K562 (cell line): ENCODE measurements at regions not wholly inside any gene's neighbourhood (a gene's known extent, or its start where the extent isn't known, plus 50 kb on each side); places are given as distances from the start of the nearest gene placed in this dataset.

Experiments
- ATAC-seq: fragments of 200-7000 bp; cut with Tn5 transposase; 3 replicates; pipeline ENCODE4 v1.9.1; 2020; ENCODE audit warnings: moderate library complexity
- BruUV-seq: library from RNA; stranded (reverse); fragments of 400-500 nt; replicated peaks from 2 replicates; lab custom pipeline; 2021; lab: Mats Ljungman, UMichigan
- CTCF ChIA-PET: fragments of 300-600 bp; formaldehyde crosslinking; extraction: SDS; loops from one replicate; lab custom pipeline; 2021; ENCODE audit warnings: low intra/inter-chr PET ratio; lab: Yijun Ruan, JAX
- POLR2A ChIA-PET: fragments of 300-600, 350-650 bp; sonication (Branson Sonifier 250); formaldehyde crosslinking; extraction: SDS; loops from one replicate; lab custom pipeline; 2021; ENCODE audit warnings: antibody characterized with exemption, inconsistent platforms; lab: Yijun Ruan, JAX
- DNase-seq, 4 experiments: peaks; one replicate each; pipeline versions ENCODE4 v3.0.0 to v3.0.0-alpha.2; 2011 to 2018; ENCODE audit warnings: low spot score in 3 of 4, mixed read lengths in 3 of 4; ENCODE audit errors: extremely low read depth in 1 of 4
- FAIRE-seq: peaks from 2 replicates; lab custom pipeline; 2011; peaks lifted over from hg19 to GRCh38; lab: Jason Lieb, UNC
- H2AFZ ChIP-seq: 2 replicates; pipeline ENCODE4 v1.6.0; 2011; ENCODE audit warnings: low read depth, low read length, control low read depth, inconsistent platforms
- H3K27ac ChIP-seq: fragments of 200-600 bp; 3 replicates; pipeline ENCODE4 v1.8.0; 2011; ENCODE audit warnings: low read depth, mild to moderate bottlenecking, control low read depth, inconsistent platforms, low read length, moderate library complexity, mixed read lengths; ENCODE audit errors: extremely low read depth
- H3K27me3 ChIP-seq, 2 experiments: fragments of 300-600 bp in 1 of 2; 2 replicates in 1 of 2; 3 replicates in 1 of 2; pipeline versions ENCODE4 v1.6.0 to v1.8.0; 2011; ENCODE audit warnings: inconsistent platforms in 2 of 2, low read length in 2 of 2, mild to moderate bottlenecking in 1 of 2, mixed read lengths in 1 of 2, moderate library complexity in 1 of 2; ENCODE audit not compliant: control insufficient read depth in 2 of 2, insufficient read depth in 2 of 2
- H3K36me3 ChIP-seq: fragments of 300-600 bp; 3 replicates; pipeline ENCODE4 v1.8.0; 2011; ENCODE audit warnings: mild to moderate bottlenecking, low read length, inconsistent platforms; ENCODE audit not compliant: control insufficient read depth, insufficient read depth
- H3K4me1 ChIP-seq, 2 experiments: fragments of 200-600 bp in 1 of 2; replicated peaks in 1 of 2; 2 replicates in 1 of 2; 3 replicates in 1 of 2; pipeline versions ENCODE4 v1.5.1 to v1.8.0; 2011; ENCODE audit warnings: inconsistent platforms in 2 of 2, low read length in 2 of 2, mild to moderate bottlenecking in 1 of 2, mixed read lengths in 1 of 2, moderate library complexity in 1 of 2; ENCODE audit not compliant: control insufficient read depth in 2 of 2, insufficient read depth in 2 of 2
- H3K4me2 ChIP-seq: 2 replicates; pipeline ENCODE4 v1.6.1; 2011; ENCODE audit warnings: low read length, control low read depth, inconsistent platforms, mixed read lengths; ENCODE audit not compliant: insufficient read depth
- H3K4me3 ChIP-seq: fragments of 200-600 bp; sonication (generic), shearing (Covaris generic); 2 replicates; pipeline ENCODE4 v1.5.1; 2016; ENCODE audit warnings: control low read depth, inconsistent platforms
- H3K79me2 ChIP-seq: fragments of 200-600 bp; 3 replicates; pipeline ENCODE4 v1.8.0; 2011; ENCODE audit warnings: low read length, inconsistent platforms; ENCODE audit not compliant: control insufficient read depth, insufficient read depth
- H3K9ac ChIP-seq, 2 experiments: 2 replicates each; pipeline versions ENCODE4 v1.6.0 to v1.6.1; 2011; ENCODE audit warnings: low read depth in 2 of 2, low read length in 2 of 2, control low read depth in 1 of 2, inconsistent platforms in 1 of 2, mild to moderate bottlenecking in 1 of 2, mixed read lengths in 1 of 2; ENCODE audit not compliant: insufficient read depth in 1 of 2
- H3K9me1 ChIP-seq: one replicate; pipeline ENCODE4 v1.6.0; 2011; ENCODE audit warnings: inconsistent platforms, mild to moderate bottlenecking, low read length, moderate library complexity; ENCODE audit not compliant: control insufficient read depth, insufficient read depth
- H3K9me3 ChIP-seq: replicated peaks from 2 replicates; pipeline ENCODE4 v1.5.1; 2011; ENCODE audit warnings: low read depth, low read length, inconsistent platforms; ENCODE audit not compliant: control insufficient read depth, insufficient read depth
- H4K20me1 ChIP-seq: replicated peaks from 2 replicates; pipeline ENCODE4 v1.6.1; 2011; ENCODE audit warnings: low read length, inconsistent platforms, mixed read lengths; ENCODE audit not compliant: control insufficient read depth, insufficient read depth
- CBFA2T2 ChIP-seq: fragments of 450-650 bp; conservative IDR thresholded peaks from 2 replicates; pipeline ENCODE4 v1.6.1; 2017; ENCODE audit warnings: mild to moderate bottlenecking
- EWSR1 ChIP-seq: fragments of 450-650 bp; IDR thresholded peaks from 2 replicates; pipeline ENCODE4 v1.6.1; 2018; ENCODE audit warnings: borderline replicate concordance, mild to moderate bottlenecking, low read depth, moderate library complexity; ENCODE audit not compliant: partially characterized antibody
- KDM4B ChIP-seq, 2 experiments: fragments of 450-650 bp in 1 of 2; sonication (generic) in 1 of 2; IDR thresholded peaks; 2 replicates each; pipeline ENCODE4 v1.6.1; 2016 to 2017; ENCODE audit warnings: borderline replicate concordance in 2 of 2, antibody characterized with exemption in 1 of 2, low read depth in 1 of 2, mild to moderate bottlenecking in 1 of 2
- NUFIP1 ChIP-seq: fragments of 450-650 bp; IDR thresholded peaks from 2 replicates; pipeline ENCODE4 v1.6.1; 2018; ENCODE audit not compliant: partially characterized antibody
- SNRNP70 ChIP-seq: fragments of 200-400 bp; formaldehyde crosslinking; optimal IDR thresholded peaks from 2 replicates; pipeline ENCODE3; 2017; ENCODE audit warnings: low read depth, low read length
- TGIF2 ChIP-seq: sonication (generic); formaldehyde crosslinking; IDR thresholded peaks from 2 replicates; pipeline ENCODE4 v1.8.1; 2022; ENCODE audit warnings: mild to moderate bottlenecking, missing genetic modification reagents, moderate library complexity
- ZBTB17 ChIP-seq: fragments of 450-650 bp; formaldehyde crosslinking; IDR thresholded peaks from 2 replicates; pipeline ENCODE4 v1.4.0; 2020; ENCODE audit warnings: mild to moderate bottlenecking
- ZBTB2 ChIP-seq: fragments of 450-650 bp; IDR thresholded peaks from 2 replicates; pipeline ENCODE4 v1.6.1; 2016; ENCODE audit warnings: antibody characterized with exemption
- WGBS: fragments of 100-300 bp; shearing (Covaris generic); methylation state at CpG from one replicate; pipeline ENCODE4 v1.1.6; 2016; ENCODE audit warnings: low coverage, mixed read lengths; ENCODE audit not compliant: insufficient coverage; ENCODE audit errors: missing lambda C conversion rate; 5-methylcytosine and 5-hydroxymethylcytosine counted together
- in situ Hi-C: fragments of 300-500 bp; cut with MboI; formaldehyde crosslinking; loops from 4 replicates; pipeline ENCODE4 v1.15.0; 2018; ENCODE audit warnings: inconsistent platforms, mixed read lengths
- intact Hi-C: fragments of 100-400 bp; cut with micrococcal nuclease; formaldehyde crosslinking; loops from 2 replicates; pipeline ENCODE4 v1.14.2; 2022
- TF ChIP-seq, protein P1 (sequence below): fragments of 450-650 bp; conservative IDR thresholded peaks from 2 replicates; pipeline ENCODE4 v1.6.1; 2016; ENCODE audit warnings: missing genetic modification characterization, low read depth, mild to moderate bottlenecking, missing compliant biosample characterization, moderate library complexity
- TF ChIP-seq, protein P2 (sequence below): fragments of 200-800 bp; sonication (Bioruptor generic); IDR thresholded peaks from 2 replicates; pipeline ENCODE4 v1.6.1; 2017; ENCODE audit warnings: missing genetic modification characterization, missing compliant biosample characterization
- TF ChIP-seq, protein P3 (sequence below): sonication (generic); formaldehyde crosslinking; IDR thresholded peaks from 2 replicates; pipeline ENCODE4 v1.8.1; 2023; ENCODE audit warnings: mild to moderate bottlenecking, missing genetic modification reagents
- TF ChIP-seq, protein P4 (sequence below): fragments of 200-800 bp; sonication (Bioruptor generic); IDR thresholded peaks from 2 replicates; pipeline ENCODE4 v1.6.1; 2016; ENCODE audit warnings: missing genetic modification characterization, missing compliant biosample characterization

DNA sequence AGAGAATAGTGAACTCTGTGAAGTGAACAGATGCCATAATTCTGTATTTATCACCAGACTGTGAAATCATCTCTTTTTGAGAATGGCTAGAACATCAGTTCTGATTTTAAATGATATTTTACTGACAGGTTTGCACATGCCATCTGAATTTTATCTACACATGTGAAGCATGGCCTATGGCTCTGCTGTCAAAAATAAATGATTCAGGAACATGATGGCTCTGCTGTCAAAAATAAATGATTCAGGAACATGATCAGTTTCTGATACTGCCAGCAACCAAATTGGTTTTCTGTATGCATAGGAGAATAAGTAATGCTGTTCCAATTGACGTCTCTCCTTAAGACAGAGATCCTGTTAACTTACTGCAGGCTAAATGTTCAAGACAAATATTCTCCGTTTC, 70.6 kb upstream of the TLL1 start:
- H3K4me2 ChIP-seq = no peak overlapping the region
- intact Hi-C loops = no loop called here
- TF ChIP-seq, protein P1, sequence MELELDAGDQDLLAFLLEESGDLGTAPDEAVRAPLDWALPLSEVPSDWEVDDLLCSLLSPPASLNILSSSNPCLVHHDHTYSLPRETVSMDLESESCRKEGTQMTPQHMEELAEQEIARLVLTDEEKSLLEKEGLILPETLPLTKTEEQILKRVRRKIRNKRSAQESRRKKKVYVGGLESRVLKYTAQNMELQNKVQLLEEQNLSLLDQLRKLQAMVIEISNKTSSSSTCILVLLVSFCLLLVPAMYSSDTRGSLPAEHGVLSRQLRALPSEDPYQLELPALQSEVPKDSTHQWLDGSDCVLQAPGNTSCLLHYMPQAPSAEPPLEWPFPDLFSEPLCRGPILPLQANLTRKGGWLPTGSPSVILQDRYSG (tag) = no peak
- TF ChIP-seq, protein P2, sequence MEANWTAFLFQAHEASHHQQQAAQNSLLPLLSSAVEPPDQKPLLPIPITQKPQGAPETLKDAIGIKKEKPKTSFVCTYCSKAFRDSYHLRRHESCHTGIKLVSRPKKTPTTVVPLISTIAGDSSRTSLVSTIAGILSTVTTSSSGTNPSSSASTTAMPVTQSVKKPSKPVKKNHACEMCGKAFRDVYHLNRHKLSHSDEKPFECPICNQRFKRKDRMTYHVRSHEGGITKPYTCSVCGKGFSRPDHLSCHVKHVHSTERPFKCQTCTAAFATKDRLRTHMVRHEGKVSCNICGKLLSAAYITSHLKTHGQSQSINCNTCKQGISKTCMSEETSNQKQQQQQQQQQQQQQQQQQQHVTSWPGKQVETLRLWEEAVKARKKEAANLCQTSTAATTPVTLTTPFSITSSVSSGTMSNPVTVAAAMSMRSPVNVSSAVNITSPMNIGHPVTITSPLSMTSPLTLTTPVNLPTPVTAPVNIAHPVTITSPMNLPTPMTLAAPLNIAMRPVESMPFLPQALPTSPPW (CRISPR knock-in tag) = no peak
- TF ChIP-seq CBFA2T2 (no peak), ZBTB17 (CRISPR knock-in tag) (no peak), EWSR1 (no peak), KDM4B (IDR thresholded peaks at IDR 0.05; ENCODE audit: borderline replicate concordance in 2 of 2, low read depth in 1 of 2) (no peak), TGIF2 (CRISPR knock-in tag) (no peak), ZBTB2 (no peak), SNRNP70 (no peak), NUFIP1 (no peak)
- TF ChIP-seq, protein P3, sequence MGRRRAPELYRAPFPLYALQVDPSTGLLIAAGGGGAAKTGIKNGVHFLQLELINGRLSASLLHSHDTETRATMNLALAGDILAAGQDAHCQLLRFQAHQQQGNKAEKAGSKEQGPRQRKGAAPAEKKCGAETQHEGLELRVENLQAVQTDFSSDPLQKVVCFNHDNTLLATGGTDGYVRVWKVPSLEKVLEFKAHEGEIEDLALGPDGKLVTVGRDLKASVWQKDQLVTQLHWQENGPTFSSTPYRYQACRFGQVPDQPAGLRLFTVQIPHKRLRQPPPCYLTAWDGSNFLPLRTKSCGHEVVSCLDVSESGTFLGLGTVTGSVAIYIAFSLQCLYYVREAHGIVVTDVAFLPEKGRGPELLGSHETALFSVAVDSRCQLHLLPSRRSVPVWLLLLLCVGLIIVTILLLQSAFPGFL (CRISPR knock-in tag) = no peak
- TF ChIP-seq, protein P4, sequence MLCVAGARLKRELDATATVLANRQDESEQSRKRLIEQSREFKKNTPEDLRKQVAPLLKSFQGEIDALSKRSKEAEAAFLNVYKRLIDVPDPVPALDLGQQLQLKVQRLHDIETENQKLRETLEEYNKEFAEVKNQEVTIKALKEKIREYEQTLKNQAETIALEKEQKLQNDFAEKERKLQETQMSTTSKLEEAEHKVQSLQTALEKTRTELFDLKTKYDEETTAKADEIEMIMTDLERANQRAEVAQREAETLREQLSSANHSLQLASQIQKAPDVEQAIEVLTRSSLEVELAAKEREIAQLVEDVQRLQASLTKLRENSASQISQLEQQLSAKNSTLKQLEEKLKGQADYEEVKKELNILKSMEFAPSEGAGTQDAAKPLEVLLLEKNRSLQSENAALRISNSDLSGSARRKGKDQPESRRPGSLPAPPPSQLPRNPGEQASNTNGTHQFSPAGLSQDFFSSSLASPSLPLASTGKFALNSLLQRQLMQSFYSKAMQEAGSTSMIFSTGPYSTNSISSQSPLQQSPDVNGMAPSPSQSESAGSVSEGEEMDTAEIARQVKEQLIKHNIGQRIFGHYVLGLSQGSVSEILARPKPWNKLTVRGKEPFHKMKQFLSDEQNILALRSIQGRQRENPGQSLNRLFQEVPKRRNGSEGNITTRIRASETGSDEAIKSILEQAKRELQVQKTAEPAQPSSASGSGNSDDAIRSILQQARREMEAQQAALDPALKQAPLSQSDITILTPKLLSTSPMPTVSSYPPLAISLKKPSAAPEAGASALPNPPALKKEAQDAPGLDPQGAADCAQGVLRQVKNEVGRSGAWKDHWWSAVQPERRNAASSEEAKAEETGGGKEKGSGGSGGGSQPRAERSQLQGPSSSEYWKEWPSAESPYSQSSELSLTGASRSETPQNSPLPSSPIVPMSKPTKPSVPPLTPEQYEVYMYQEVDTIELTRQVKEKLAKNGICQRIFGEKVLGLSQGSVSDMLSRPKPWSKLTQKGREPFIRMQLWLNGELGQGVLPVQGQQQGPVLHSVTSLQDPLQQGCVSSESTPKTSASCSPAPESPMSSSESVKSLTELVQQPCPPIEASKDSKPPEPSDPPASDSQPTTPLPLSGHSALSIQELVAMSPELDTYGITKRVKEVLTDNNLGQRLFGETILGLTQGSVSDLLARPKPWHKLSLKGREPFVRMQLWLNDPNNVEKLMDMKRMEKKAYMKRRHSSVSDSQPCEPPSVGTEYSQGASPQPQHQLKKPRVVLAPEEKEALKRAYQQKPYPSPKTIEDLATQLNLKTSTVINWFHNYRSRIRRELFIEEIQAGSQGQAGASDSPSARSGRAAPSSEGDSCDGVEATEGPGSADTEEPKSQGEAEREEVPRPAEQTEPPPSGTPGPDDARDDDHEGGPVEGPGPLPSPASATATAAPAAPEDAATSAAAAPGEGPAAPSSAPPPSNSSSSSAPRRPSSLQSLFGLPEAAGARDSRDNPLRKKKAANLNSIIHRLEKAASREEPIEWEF (CRISPR knock-in tag) = no peak

More for the DNA sequence above, 70.6 kb upstream of the TLL1 start:
- Histone ChIP-seq H3K79me2 (no peaks in the 10 kb centered on the region), H2AFZ (no peak overlapping the region), H3K36me3 (no peaks in the 10 kb centered on the region), H3K27me3 (no peaks in the 10 kb centered on the region), H3K9ac (no peak overlapping the region), H3K4me3 (no peak overlapping the region), H3K4me1 (peaks cover 0 to 5% of the 10 kb centered on the region in 2 experiments; a peak in 1 of 5 replicates), H4K20me1 (no peaks in the 10 kb centered on the region), H3K9me3 (no peaks in the 10 kb centered on the region), H3K27ac (no peak overlapping the region), H3K9me1 (no peaks in the 10 kb centered on the region)
- ChIA-PET POLR2A (no interaction called here), CTCF (no interaction called here)
- DNase-seq = no peak
- ATAC-seq = no peak
- 0% methylated on average over 2 of the region's 2 CpGs for WGBS
- FAIRE-seq = no peak
- no TSS peak for BruUV-seq
- in situ Hi-C loops = no loop called here
